HCT116 (cell line): ENCODE measurements at regions not wholly inside any gene's neighbourhood (a gene's known extent, or its start where the extent isn't known, plus 50 kb on each side); places are given as distances from the start of the nearest gene placed in this dataset.

ENCODE experiments used
- ATF3 ChIP-seq: IDR thresholded peaks from 2 replicates; pipeline ENCODE4 v1.6.1; 2012
- EGR1 ChIP-seq: IDR thresholded peaks from 2 replicates; pipeline ENCODE4 v1.6.1; 2012; ENCODE audit warnings: low read depth
- EZH2 ChIP-seq: fragments of 200-600 bp; sonication (generic); IDR thresholded peaks from 2 replicates; pipeline ENCODE4 v1.6.1; 2017; ENCODE audit warnings: antibody characterized with exemption, mixed run types
- EZH2phosphoT487 ChIP-seq: fragments of 200-600 bp; IDR thresholded peaks from 2 replicates; pipeline ENCODE4 v1.6.1; 2018; ENCODE audit warnings: antibody characterized with exemption, borderline replicate concordance
- JUND ChIP-seq: IDR thresholded peaks from 2 replicates; pipeline ENCODE4 v1.6.1; 2012
- POLR2A ChIP-seq: IDR thresholded peaks from 2 replicates; pipeline ENCODE4 v1.7.0; 2011; ENCODE audit warnings: borderline replicate concordance; ENCODE audit not compliant: insufficient read depth, insufficient read length; ENCODE audit errors: extremely low read depth
- POLR2AphosphoS5 ChIP-seq: IDR thresholded peaks from 2 replicates; pipeline ENCODE4 v1.6.1; 2011; ENCODE audit warnings: mild to moderate bottlenecking, low read depth, low read length, moderate library complexity
- SP1 ChIP-seq: IDR thresholded peaks from 2 replicates; pipeline ENCODE4 v1.6.1; 2012; ENCODE audit warnings: low read depth
- TCF7L2 ChIP-seq: IDR thresholded peaks from 2 replicates; pipeline ENCODE4 v1.7.0; 2011; ENCODE audit warnings: borderline replicate concordance, inconsistent platforms; ENCODE audit not compliant: insufficient read depth, insufficient read length; ENCODE audit errors: extremely low read depth
- ZFX ChIP-seq: fragments of 450-650 bp; IDR thresholded peaks from 2 replicates; pipeline ENCODE4 v1.6.1; 2017
- ZNF274 ChIP-seq: fragments of 200-500 bp; sonication (Bioruptor generic); IDR thresholded peaks from 2 replicates; pipeline ENCODE4 v1.6.1; 2014; ENCODE audit warnings: mild to moderate bottlenecking, low read depth, low read length, inconsistent platforms
- TF ChIP-seq, protein P1 (sequence below): IDR thresholded peaks from 2 replicates; pipeline ENCODE4 v1.6.1; 2011; ENCODE audit warnings: mild to moderate bottlenecking, low read length, moderate library complexity; ENCODE audit not compliant: insufficient replicate concordance; ENCODE audit errors: extremely low read depth
- TF ChIP-seq, protein P2 (sequence below), 3 experiments: fragments of 200-600 bp in 1 of 3; sonication (generic) in 1 of 3; IDR thresholded peaks in 2 of 3; conservative IDR thresholded peaks in 1 of 3; 2 replicates each; pipeline ENCODE4 v1.5.1; 2012 to 2017; ENCODE audit warnings: low read depth in 2 of 3, low read length in 2 of 3, antibody characterized with exemption in 1 of 3, borderline replicate concordance in 1 of 3, control low read depth in 1 of 3, mild to moderate bottlenecking in 1 of 3, mixed read lengths in 1 of 3, mixed run types in 1 of 3, moderate library complexity in 1 of 3; ENCODE audit not compliant: insufficient read depth in 1 of 3

DNA sequence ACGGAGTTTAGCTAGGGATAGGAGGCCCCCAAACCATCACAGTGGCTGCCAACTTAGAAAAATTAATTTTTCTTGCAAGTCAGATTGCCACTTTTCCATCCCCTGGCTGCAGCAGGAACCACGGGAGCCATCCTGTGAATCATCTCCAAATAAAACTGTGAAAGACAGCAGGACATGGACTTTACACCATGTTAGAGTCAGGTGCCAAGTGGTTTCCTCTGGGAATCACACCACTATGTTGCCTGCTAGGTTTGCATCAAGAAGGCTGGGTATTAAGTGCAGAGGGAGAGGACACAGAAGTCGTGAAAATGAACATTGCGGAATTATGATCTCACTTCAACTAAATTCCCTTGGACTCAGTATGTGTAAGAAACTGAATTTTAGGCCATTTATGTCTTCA lies 471.3 kb upstream of the GOT2 start:
- TF ChIP-seq, protein P1, sequence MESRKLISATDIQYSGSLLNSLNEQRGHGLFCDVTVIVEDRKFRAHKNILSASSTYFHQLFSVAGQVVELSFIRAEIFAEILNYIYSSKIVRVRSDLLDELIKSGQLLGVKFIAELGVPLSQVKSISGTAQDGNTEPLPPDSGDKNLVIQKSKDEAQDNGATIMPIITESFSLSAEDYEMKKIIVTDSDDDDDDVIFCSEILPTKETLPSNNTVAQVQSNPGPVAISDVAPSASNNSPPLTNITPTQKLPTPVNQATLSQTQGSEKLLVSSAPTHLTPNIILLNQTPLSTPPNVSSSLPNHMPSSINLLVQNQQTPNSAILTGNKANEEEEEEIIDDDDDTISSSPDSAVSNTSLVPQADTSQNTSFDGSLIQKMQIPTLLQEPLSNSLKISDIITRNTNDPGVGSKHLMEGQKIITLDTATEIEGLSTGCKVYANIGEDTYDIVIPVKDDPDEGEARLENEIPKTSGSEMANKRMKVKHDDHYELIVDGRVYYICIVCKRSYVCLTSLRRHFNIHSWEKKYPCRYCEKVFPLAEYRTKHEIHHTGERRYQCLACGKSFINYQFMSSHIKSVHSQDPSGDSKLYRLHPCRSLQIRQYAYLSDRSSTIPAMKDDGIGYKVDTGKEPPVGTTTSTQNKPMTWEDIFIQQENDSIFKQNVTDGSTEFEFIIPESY: no peak
- no peak for TF ChIP-seq ZNF274
- no peak for TF ChIP-seq POLR2A
- TF ChIP-seq EGR1: no peak
- no peak for TF ChIP-seq EZH2
- TF ChIP-seq ATF3: no peak
- TF ChIP-seq EZH2phosphoT487: no peak
- no peak for TF ChIP-seq SP1
- no peak for TF ChIP-seq POLR2AphosphoS5
- TF ChIP-seq, protein P2, sequence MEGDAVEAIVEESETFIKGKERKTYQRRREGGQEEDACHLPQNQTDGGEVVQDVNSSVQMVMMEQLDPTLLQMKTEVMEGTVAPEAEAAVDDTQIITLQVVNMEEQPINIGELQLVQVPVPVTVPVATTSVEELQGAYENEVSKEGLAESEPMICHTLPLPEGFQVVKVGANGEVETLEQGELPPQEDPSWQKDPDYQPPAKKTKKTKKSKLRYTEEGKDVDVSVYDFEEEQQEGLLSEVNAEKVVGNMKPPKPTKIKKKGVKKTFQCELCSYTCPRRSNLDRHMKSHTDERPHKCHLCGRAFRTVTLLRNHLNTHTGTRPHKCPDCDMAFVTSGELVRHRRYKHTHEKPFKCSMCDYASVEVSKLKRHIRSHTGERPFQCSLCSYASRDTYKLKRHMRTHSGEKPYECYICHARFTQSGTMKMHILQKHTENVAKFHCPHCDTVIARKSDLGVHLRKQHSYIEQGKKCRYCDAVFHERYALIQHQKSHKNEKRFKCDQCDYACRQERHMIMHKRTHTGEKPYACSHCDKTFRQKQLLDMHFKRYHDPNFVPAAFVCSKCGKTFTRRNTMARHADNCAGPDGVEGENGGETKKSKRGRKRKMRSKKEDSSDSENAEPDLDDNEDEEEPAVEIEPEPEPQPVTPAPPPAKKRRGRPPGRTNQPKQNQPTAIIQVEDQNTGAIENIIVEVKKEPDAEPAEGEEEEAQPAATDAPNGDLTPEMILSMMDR (IDR thresholded peaks at IDR 0.05 in 2 of 3, conservative IDR thresholded peaks at IDR 0.05 in 1 of 3; ENCODE audit: borderline replicate concordance in 1 of 3, insufficient read depth in 1 of 3, low read depth in 2 of 3, low read length in 2 of 3): no peak
- no peak for TF ChIP-seq TCF7L2
- no peak for TF ChIP-seq JUND
- no peak for TF ChIP-seq ZFX
